ENCODE measurements at regions not wholly inside any gene's neighbourhood (a gene's known extent, or its start where the extent isn't known, plus 50 kb on each side); places are given as distances from the start of the nearest gene placed in this dataset.

DNA sequence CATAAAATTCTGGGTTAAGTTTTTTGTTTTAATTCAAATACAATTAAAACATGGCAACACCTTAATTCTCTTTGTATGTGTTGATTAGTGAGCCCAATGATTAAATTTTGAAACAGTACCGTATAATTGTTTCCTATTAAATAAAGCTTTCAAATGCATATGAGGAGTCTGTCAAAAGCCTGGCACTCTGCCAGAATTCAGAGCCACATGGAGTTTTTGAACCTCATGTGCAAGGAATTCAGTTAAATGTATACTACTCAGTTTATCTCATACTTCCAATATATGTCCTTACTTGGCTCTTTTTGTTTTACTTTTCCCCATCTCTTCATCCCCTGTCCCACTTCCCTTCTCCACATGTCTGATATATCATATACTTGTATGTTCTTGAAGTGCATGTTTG is 165.6 kb upstream of the FAM3C start:
- TF ChIP-seq EZH2phosphoT487 (IDR thresholded peaks at IDR 0.05; ENCODE audit: borderline replicate concordance), result no peak
- TF ChIP-seq, protein P1, sequence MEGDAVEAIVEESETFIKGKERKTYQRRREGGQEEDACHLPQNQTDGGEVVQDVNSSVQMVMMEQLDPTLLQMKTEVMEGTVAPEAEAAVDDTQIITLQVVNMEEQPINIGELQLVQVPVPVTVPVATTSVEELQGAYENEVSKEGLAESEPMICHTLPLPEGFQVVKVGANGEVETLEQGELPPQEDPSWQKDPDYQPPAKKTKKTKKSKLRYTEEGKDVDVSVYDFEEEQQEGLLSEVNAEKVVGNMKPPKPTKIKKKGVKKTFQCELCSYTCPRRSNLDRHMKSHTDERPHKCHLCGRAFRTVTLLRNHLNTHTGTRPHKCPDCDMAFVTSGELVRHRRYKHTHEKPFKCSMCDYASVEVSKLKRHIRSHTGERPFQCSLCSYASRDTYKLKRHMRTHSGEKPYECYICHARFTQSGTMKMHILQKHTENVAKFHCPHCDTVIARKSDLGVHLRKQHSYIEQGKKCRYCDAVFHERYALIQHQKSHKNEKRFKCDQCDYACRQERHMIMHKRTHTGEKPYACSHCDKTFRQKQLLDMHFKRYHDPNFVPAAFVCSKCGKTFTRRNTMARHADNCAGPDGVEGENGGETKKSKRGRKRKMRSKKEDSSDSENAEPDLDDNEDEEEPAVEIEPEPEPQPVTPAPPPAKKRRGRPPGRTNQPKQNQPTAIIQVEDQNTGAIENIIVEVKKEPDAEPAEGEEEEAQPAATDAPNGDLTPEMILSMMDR (conservative IDR thresholded peaks at IDR 0.05; ENCODE audit: low read length), result no peak

All from Loucy (cell line).